Panc1 (cell line): ENCODE measurements at regions not wholly inside any gene's neighbourhood (a gene's known extent, or its start where the extent isn't known, plus 50 kb on each side); places are given as distances from the start of the nearest gene placed in this dataset.

Experiments
- ATAC-seq: fragments of 200-7000 bp; cut with Tn5 transposase; 2 replicates; pipeline ENCODE4 v1.9.1; 2020; ENCODE audit warnings: mild to moderate bottlenecking, moderate library complexity
- BruUV-seq: library from RNA; stranded (reverse); fragments of 400-500 nt; replicated peaks from 2 replicates; lab custom pipeline; 2021; lab: Mats Ljungman, UMichigan
- CTCF ChIA-PET: fragments of 300-600 bp; sonication (Branson Sonifier 250); formaldehyde crosslinking; loops from one replicate; lab custom pipeline; 2022; ENCODE audit warnings: antibody characterized with exemption; lab: Charles Lee
- POLR2A ChIA-PET: fragments of 300-600 bp; sonication (Branson Sonifier 250); formaldehyde crosslinking; loops from one replicate; lab custom pipeline; 2022; ENCODE audit warnings: antibody characterized with exemption; lab: Charles Lee
- DNase-seq: peaks from one replicate; pipeline ENCODE4 v3.0.0-alpha.2; 2010; ENCODE audit warnings: low read depth, low spot score
- H3K27ac ChIP-seq: 2 replicates; pipeline ENCODE4 v1.5.1; 2011; ENCODE audit warnings: mild to moderate bottlenecking, low read length, inconsistent platforms
- H3K27me3 ChIP-seq: fragments of 200-500 bp; sonication (Bioruptor generic); 2 replicates; pipeline ENCODE4 v1.6.0; 2014; ENCODE audit warnings: low read length, inconsistent platforms; ENCODE audit not compliant: control insufficient read depth, insufficient read depth
- H3K36me3 ChIP-seq: fragments of 200-500 bp; sonication (Bioruptor generic); 2 replicates; pipeline ENCODE4 v1.5.1; 2014; ENCODE audit warnings: inconsistent platforms, mild to moderate bottlenecking, low read length, moderate library complexity; ENCODE audit not compliant: control insufficient read depth, insufficient read depth
- H3K4me1 ChIP-seq: 2 replicates; pipeline ENCODE4 v1.5.1; 2011; ENCODE audit warnings: inconsistent platforms, mild to moderate bottlenecking, low read length, moderate library complexity; ENCODE audit not compliant: control insufficient read depth, insufficient read depth
- H3K4me3 ChIP-seq, 2 experiments: 2 replicates each; pipeline ENCODE4 v1.5.1; 2011 to 2012; ENCODE audit warnings: low read depth in 2 of 2, low read length in 2 of 2, mild to moderate bottlenecking in 2 of 2, inconsistent platforms in 1 of 2, moderate library complexity in 1 of 2
- H3K9me3 ChIP-seq: fragments of 200-500 bp; sonication (Bioruptor generic); 2 replicates; pipeline ENCODE4 v1.5.1; 2014; ENCODE audit warnings: low read depth, mild to moderate bottlenecking, inconsistent platforms, low read length, moderate library complexity; ENCODE audit not compliant: control insufficient read depth, insufficient read depth
- CTCF ChIP-seq: fragments of 450-650 bp; IDR thresholded peaks from 2 replicates; pipeline ENCODE4 v1.5.1; 2017; ENCODE audit warnings: mild to moderate bottlenecking
- POLR2AphosphoS5 ChIP-seq: IDR thresholded peaks from 2 replicates; pipeline ENCODE4 v1.6.1; 2012; ENCODE audit warnings: mild to moderate bottlenecking, low read depth, low read length, moderate library complexity
- SIN3A ChIP-seq: IDR thresholded peaks from 2 replicates; pipeline ENCODE4 v1.6.1; 2012; ENCODE audit warnings: low read depth, mild to moderate bottlenecking, low read length, moderate library complexity, borderline replicate concordance; ENCODE audit not compliant: insufficient read depth
- TCF7L2 ChIP-seq: IDR thresholded peaks from 2 replicates; pipeline ENCODE4 v1.6.1; 2011; ENCODE audit warnings: mild to moderate bottlenecking, low read depth, low read length, inconsistent platforms
- in situ Hi-C: cut with HindIII; loops from 2 replicates; pipeline ENCODE4 v1.10.0; 2016; ENCODE audit warnings: low sequenced_read_pairs, low pct_unique_long_range_greater_than_20kb
- intact Hi-C: fragments of 100-400 bp; cut with micrococcal nuclease; formaldehyde crosslinking; loops from one replicate; pipeline ENCODE4 v1.10.0; 2022; ENCODE audit not compliant: unreplicated experiment
- TF ChIP-seq, protein P1 (sequence below), 2 experiments: IDR thresholded peaks; 2 replicates each; pipeline ENCODE4 v1.6.1; 2011 to 2012; ENCODE audit warnings: low read depth in 2 of 2, control low read depth in 1 of 2, low read length in 1 of 2, mild to moderate bottlenecking in 1 of 2, moderate library complexity in 1 of 2; ENCODE audit not compliant: insufficient read depth in 1 of 2

DNA sequence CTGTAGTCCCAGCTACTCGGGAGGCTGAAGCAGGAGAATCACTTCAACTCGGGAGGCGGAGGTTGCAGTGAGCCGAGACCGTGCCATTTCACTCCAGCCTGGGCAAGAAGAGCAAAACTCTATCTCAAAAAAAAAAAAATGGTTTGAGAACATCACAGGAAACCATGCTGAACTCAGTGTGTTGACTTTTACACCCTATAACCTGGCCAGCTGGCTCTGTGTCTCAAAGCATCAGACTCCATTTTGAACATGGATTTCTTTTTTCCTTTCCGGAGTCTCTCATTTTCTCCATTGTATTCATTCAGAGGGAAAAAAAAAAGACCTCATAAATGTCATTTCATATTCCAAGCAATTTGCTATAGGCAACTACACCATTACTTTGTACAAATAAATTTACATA, 63.2 kb upstream of the FOXN3 start:
- no TSS peak for BruUV-seq
- POLR2A ChIA-PET: no interaction called here

GRCh38 chr14:89479802-89480201, 62.8 kb upstream of the FOXN3 start:
- Histone ChIP-seq H3K4me3 (no peak overlapping the region), H3K27me3 (no peaks in the 10 kb centered on the region), H3K27ac (no peak overlapping the region), H3K36me3 (no peaks in the 10 kb centered on the region), H3K4me1 (no peaks in the 10 kb centered on the region), H3K9me3 (no peaks in the 10 kb centered on the region)
- POLR2A ChIA-PET: no interaction called here
- in situ Hi-C loops: no loop called here
- TF ChIP-seq CTCF (no peak), SIN3A (no peak), POLR2AphosphoS5 (no peak), TCF7L2 (no peak)
- TF ChIP-seq, protein P1, sequence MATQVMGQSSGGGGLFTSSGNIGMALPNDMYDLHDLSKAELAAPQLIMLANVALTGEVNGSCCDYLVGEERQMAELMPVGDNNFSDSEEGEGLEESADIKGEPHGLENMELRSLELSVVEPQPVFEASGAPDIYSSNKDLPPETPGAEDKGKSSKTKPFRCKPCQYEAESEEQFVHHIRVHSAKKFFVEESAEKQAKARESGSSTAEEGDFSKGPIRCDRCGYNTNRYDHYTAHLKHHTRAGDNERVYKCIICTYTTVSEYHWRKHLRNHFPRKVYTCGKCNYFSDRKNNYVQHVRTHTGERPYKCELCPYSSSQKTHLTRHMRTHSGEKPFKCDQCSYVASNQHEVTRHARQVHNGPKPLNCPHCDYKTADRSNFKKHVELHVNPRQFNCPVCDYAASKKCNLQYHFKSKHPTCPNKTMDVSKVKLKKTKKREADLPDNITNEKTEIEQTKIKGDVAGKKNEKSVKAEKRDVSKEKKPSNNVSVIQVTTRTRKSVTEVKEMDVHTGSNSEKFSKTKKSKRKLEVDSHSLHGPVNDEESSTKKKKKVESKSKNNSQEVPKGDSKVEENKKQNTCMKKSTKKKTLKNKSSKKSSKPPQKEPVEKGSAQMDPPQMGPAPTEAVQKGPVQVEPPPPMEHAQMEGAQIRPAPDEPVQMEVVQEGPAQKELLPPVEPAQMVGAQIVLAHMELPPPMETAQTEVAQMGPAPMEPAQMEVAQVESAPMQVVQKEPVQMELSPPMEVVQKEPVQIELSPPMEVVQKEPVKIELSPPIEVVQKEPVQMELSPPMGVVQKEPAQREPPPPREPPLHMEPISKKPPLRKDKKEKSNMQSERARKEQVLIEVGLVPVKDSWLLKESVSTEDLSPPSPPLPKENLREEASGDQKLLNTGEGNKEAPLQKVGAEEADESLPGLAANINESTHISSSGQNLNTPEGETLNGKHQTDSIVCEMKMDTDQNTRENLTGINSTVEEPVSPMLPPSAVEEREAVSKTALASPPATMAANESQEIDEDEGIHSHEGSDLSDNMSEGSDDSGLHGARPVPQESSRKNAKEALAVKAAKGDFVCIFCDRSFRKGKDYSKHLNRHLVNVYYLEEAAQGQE (IDR thresholded peaks at IDR 0.05; ENCODE audit: insufficient read depth in 1 of 2, low read depth in 2 of 2, low read length in 1 of 2): no peak
- DNase-seq (no peak), ATAC-seq (no peak)
- BruUV-seq: no TSS peak
- intact Hi-C loops: no loop called here
- CTCF ChIA-PET: no interaction called here

More for the DNA sequence above, 63.2 kb upstream of the FOXN3 start:
- intact Hi-C loops: no loop called here
- Histone ChIP-seq H3K4me1 (no peaks in the 10 kb centered on the region), H3K36me3 (no peaks in the 10 kb centered on the region), H3K27me3 (no peaks in the 10 kb centered on the region), H3K27ac (no peak overlapping the region), H3K4me3 (no peak overlapping the region), H3K9me3 (no peaks in the 10 kb centered on the region)
- DNase-seq (no peak), ATAC-seq (no peak)
- in situ Hi-C loops: no loop called here
- CTCF ChIA-PET: no interaction called here
- TF ChIP-seq TCF7L2 (no peak), CTCF (no peak), POLR2AphosphoS5 (no peak), SIN3A (no peak)
- TF ChIP-seq, protein P1 (IDR thresholded peaks at IDR 0.05; ENCODE audit: insufficient read depth in 1 of 2, low read depth in 2 of 2, low read length in 1 of 2): no peak
